Memory B cell (primary cell): ENCODE measurements at regions not wholly inside any gene's neighbourhood (a gene's known extent, or its start where the extent isn't known, plus 50 kb on each side); places are given as distances from the start of the nearest gene placed in this dataset.

Source experiments
- ATAC-seq: fragments of 150-1000 bp; cut with Tn5 transposase; 2 replicates; pipeline ENCODE4 v1.10.0; 2021; ENCODE audit warnings: low read depth, mild to moderate bottlenecking, moderate library complexity
- DNase-seq, 2 donors: peaks; one replicate each; pipeline ENCODE4 v3.0.0; 2022; ENCODE audit warnings: low spot score in 2 of 2
- H3K27ac Mint-ChIP-seq: one replicate; pipeline ENCODE4 v1.8.0; 2022; ENCODE audit warnings: mild to moderate bottlenecking, moderate library complexity, mixed read lengths
- H3K27me3 Mint-ChIP-seq: one replicate; pipeline ENCODE4 v1.8.0; 2022; ENCODE audit warnings: mixed read lengths
- H3K36me3 Mint-ChIP-seq: one replicate; pipeline ENCODE4 v1.8.0; 2022; ENCODE audit warnings: mild to moderate bottlenecking, mixed read lengths
- H3K4me1 Mint-ChIP-seq: one replicate; pipeline ENCODE4 v1.8.0; 2022; ENCODE audit warnings: mixed read lengths
- H3K4me3 Mint-ChIP-seq: one replicate; pipeline ENCODE4 v1.8.0; 2022; ENCODE audit warnings: mild to moderate bottlenecking, moderate library complexity, mixed read lengths
- H3K9me3 Mint-ChIP-seq: one replicate; pipeline ENCODE4 v1.8.0; 2022; ENCODE audit warnings: mixed read lengths

GRCh38 chr1:187474336-187474735 lies 645.6 kb downstream of the PLA2G4A start:
- Mint-ChIP-seq H3K27ac (no peak overlapping the region), H3K4me1 (no peaks in the 10 kb centered on the region), H3K4me3 (no peak overlapping the region), H3K9me3 (peaks cover 5% of the 10 kb centered on the region), H3K36me3 (no peaks in the 10 kb centered on the region), H3K27me3 (no peaks in the 10 kb centered on the region)
- ATAC-seq: no peak
- no peak for DNase-seq

GRCh38 chr1:187476671-187477070 lies 647.9 kb downstream of the PLA2G4A start:
- H3K4me3 Mint-ChIP-seq: no peak overlapping the region
- no peaks in the 10 kb centered on the region for H3K36me3 Mint-ChIP-seq
- H3K9me3 Mint-ChIP-seq: peaks cover 4% of the 10 kb centered on the region
- no peaks in the 10 kb centered on the region for H3K27me3 Mint-ChIP-seq
- no peak for DNase-seq
- no peak for ATAC-seq
- no peak overlapping the region for H3K27ac Mint-ChIP-seq
- H3K4me1 Mint-ChIP-seq: no peaks in the 10 kb centered on the region

GRCh38 chr1:187477103-187477502 lies 648.4 kb downstream of the PLA2G4A start:
- ATAC-seq (no peak), DNase-seq (no peak)
- H3K27ac Mint-ChIP-seq: no peak overlapping the region
- peaks cover 4% of the 10 kb centered on the region for H3K9me3 Mint-ChIP-seq
- H3K27me3 Mint-ChIP-seq: no peaks in the 10 kb centered on the region
- H3K4me1 Mint-ChIP-seq: no peaks in the 10 kb centered on the region
- no peak overlapping the region for H3K4me3 Mint-ChIP-seq
- H3K36me3 Mint-ChIP-seq: no peaks in the 10 kb centered on the region

- no peaks in the 10 kb centered on the region for H3K4me1 Mint-ChIP-seq
- no peak overlapping the region for H3K27ac Mint-ChIP-seq
- H3K4me3 Mint-ChIP-seq: no peak overlapping the region
- no peaks in the 10 kb centered on the region for H3K36me3 Mint-ChIP-seq
- DNase-seq: no peak
- no peak for ATAC-seq
- no peaks in the 10 kb centered on the region for H3K27me3 Mint-ChIP-seq
- H3K9me3 Mint-ChIP-seq: peaks cover 4% of the 10 kb centered on the region
Observed at GRCh38 chr1:187477535-187477934, 648.8 kb downstream of the PLA2G4A start.

GRCh38 chr1:187481581-187482148 lies 652.9 kb downstream of the PLA2G4A start:
- no peak for DNase-seq

GRCh38 chr1:187490266-187490665 lies 661.5 kb downstream of the PLA2G4A start:
- H3K27me3 Mint-ChIP-seq: no peaks in the 10 kb centered on the region
- no peaks in the 10 kb centered on the region for H3K36me3 Mint-ChIP-seq
- H3K27ac Mint-ChIP-seq: no peak overlapping the region
- H3K4me3 Mint-ChIP-seq: no peak overlapping the region
- ATAC-seq (no peak), DNase-seq (no peak)
- H3K4me1 Mint-ChIP-seq: no peaks in the 10 kb centered on the region
- H3K9me3 Mint-ChIP-seq: peaks cover 6% of the 10 kb centered on the region

More at GRCh38 chr1:187481581-187482148, 652.9 kb downstream of the PLA2G4A start:
- ATAC-seq: no peak
- no peaks in the 10 kb centered on the region for H3K27me3 Mint-ChIP-seq
- H3K4me1 Mint-ChIP-seq: no peaks in the 10 kb centered on the region
- peaks cover 3% of the 10 kb centered on the region for H3K9me3 Mint-ChIP-seq
- H3K4me3 Mint-ChIP-seq: no peak overlapping the region
- no peak overlapping the region for H3K27ac Mint-ChIP-seq
- H3K36me3 Mint-ChIP-seq: no peaks in the 10 kb centered on the region

- Mint-ChIP-seq H3K4me1 (no peaks in the 10 kb centered on the region), H3K27me3 (no peaks in the 10 kb centered on the region), H3K36me3 (no peaks in the 10 kb centered on the region), H3K9me3 (peaks cover 6% of the 10 kb centered on the region), H3K4me3 (no peak overlapping the region), H3K27ac (no peak overlapping the region)
- ATAC-seq (no peak), DNase-seq (no peak)
Observed at GRCh38 chr1:187491082-187491720, 662.5 kb downstream of the PLA2G4A start.

- H3K9me3 Mint-ChIP-seq: peaks cover 1% of the 10 kb centered on the region
- ATAC-seq: no peak
Observed at GRCh38 chr1:187498028-187498427, 669.3 kb downstream of the PLA2G4A start.

GRCh38 chr1:187504779-187505178 lies 676.0 kb downstream of the PLA2G4A start:
- no peak for ATAC-seq
- H3K36me3 Mint-ChIP-seq: no peaks in the 10 kb centered on the region
- H3K27me3 Mint-ChIP-seq: no peaks in the 10 kb centered on the region
- no peaks in the 10 kb centered on the region for H3K4me1 Mint-ChIP-seq
- H3K9me3 Mint-ChIP-seq: peaks cover 7% of the 10 kb centered on the region
- DNase-seq: no peak
- no peak overlapping the region for H3K4me3 Mint-ChIP-seq
- no peak overlapping the region for H3K27ac Mint-ChIP-seq

More at GRCh38 chr1:187498028-187498427, 669.3 kb downstream of the PLA2G4A start:
- Mint-ChIP-seq H3K27ac (no peak overlapping the region), H3K4me1 (no peaks in the 10 kb centered on the region), H3K4me3 (no peak overlapping the region), H3K36me3 (no peaks in the 10 kb centered on the region), H3K27me3 (no peaks in the 10 kb centered on the region)
- no peak for DNase-seq

- Mint-ChIP-seq H3K4me1 (no peaks in the 10 kb centered on the region), H3K4me3 (no peak overlapping the region), H3K27me3 (no peaks in the 10 kb centered on the region), H3K36me3 (no peaks in the 10 kb centered on the region), H3K27ac (no peak overlapping the region), H3K9me3 (peaks cover 14% of the 10 kb centered on the region)
- DNase-seq (no peak), ATAC-seq (no peak)
Observed at GRCh38 chr1:187509091-187509490, 680.3 kb downstream of the PLA2G4A start.

- Mint-ChIP-seq H3K36me3 (no peaks in the 10 kb centered on the region), H3K27me3 (no peaks in the 10 kb centered on the region)
- no peak for DNase-seq
Observed at GRCh38 chr1:187513190-187513589, 684.4 kb downstream of the PLA2G4A start.

GRCh38 chr1:187514110-187514509 lies 685.4 kb downstream of the PLA2G4A start:
- no peaks in the 10 kb centered on the region for H3K4me1 Mint-ChIP-seq
- no peak overlapping the region for H3K4me3 Mint-ChIP-seq
- DNase-seq (no peak), ATAC-seq (no peak)
- H3K27ac Mint-ChIP-seq: no peak overlapping the region
- H3K27me3 Mint-ChIP-seq: no peaks in the 10 kb centered on the region
- no peaks in the 10 kb centered on the region for H3K36me3 Mint-ChIP-seq
- H3K9me3 Mint-ChIP-seq: peaks cover 11% of the 10 kb centered on the region

More at GRCh38 chr1:187513190-187513589, 684.4 kb downstream of the PLA2G4A start:
- Mint-ChIP-seq H3K9me3 (peaks cover 11% of the 10 kb centered on the region), H3K27ac (no peak overlapping the region), H3K4me3 (no peak overlapping the region), H3K4me1 (no peaks in the 10 kb centered on the region)
- no peak for ATAC-seq

GRCh38 chr1:187516874-187517273 lies 688.1 kb downstream of the PLA2G4A start:
- ATAC-seq: no peak
- no peaks in the 10 kb centered on the region for H3K27me3 Mint-ChIP-seq
- H3K9me3 Mint-ChIP-seq: peaks cover 5% of the 10 kb centered on the region
- no peak overlapping the region for H3K27ac Mint-ChIP-seq
- H3K4me1 Mint-ChIP-seq: no peaks in the 10 kb centered on the region
- DNase-seq: no peak
- no peak overlapping the region for H3K4me3 Mint-ChIP-seq
- H3K36me3 Mint-ChIP-seq: no peaks in the 10 kb centered on the region

GRCh38 chr1:187517546-187517945 lies 688.8 kb downstream of the PLA2G4A start:
- Mint-ChIP-seq H3K9me3 (peaks cover 3% of the 10 kb centered on the region), H3K36me3 (no peaks in the 10 kb centered on the region), H3K4me1 (no peaks in the 10 kb centered on the region), H3K27me3 (no peaks in the 10 kb centered on the region), H3K27ac (no peak overlapping the region), H3K4me3 (no peak overlapping the region)
- ATAC-seq (no peak), DNase-seq (no peak)

GRCh38 chr1:187527346-187527745 lies 698.6 kb downstream of the PLA2G4A start:
- DNase-seq (no peak), ATAC-seq (no peak)
- Mint-ChIP-seq H3K9me3 (peaks cover 1% of the 10 kb centered on the region), H3K36me3 (no peaks in the 10 kb centered on the region), H3K4me3 (no peak overlapping the region), H3K27ac (no peak overlapping the region), H3K27me3 (no peaks in the 10 kb centered on the region), H3K4me1 (no peaks in the 10 kb centered on the region)
